Activated T-cell treated with anti-CD3 and anti-CD28 coated beads for 1 hour (primary cell): ENCODE measurements at regions not wholly inside any gene's neighbourhood (a gene's known extent, or its start where the extent isn't known, plus 50 kb on each side); places are given as distances from the start of the nearest gene placed in this dataset.

Experiments
- DNase-seq: peaks from one replicate; pipeline ENCODE4 v3.0.0-alpha.2; 2020; ENCODE audit warnings: low read depth

- no peak for DNase-seq
Observed at GRCh38 chr18:72360634-72361033, 183.5 kb downstream of the CBLN2 start.

GRCh38 chr18:72342933-72343332 lies 201.2 kb downstream of the CBLN2 start:
- DNase-seq = no peak

GRCh38 chr18:72339976-72340375 lies 204.2 kb downstream of the CBLN2 start:
- DNase-seq = no peak

- DNase-seq = no peak
Observed at GRCh38 chr18:72336786-72337185, 207.4 kb downstream of the CBLN2 start.

GRCh38 chr18:72329533-72329932 lies 214.6 kb downstream of the CBLN2 start:
- no peak for DNase-seq

GRCh38 chr18:72325307-72325706 lies 218.8 kb downstream of the CBLN2 start:
- DNase-seq = no peak

GRCh38 chr18:72324677-72325076 lies 219.5 kb downstream of the CBLN2 start:
- no peak for DNase-seq

- no peak for DNase-seq
Observed at GRCh38 chr18:72316497-72316896, 227.6 kb downstream of the CBLN2 start.

- no peak for DNase-seq
Observed at GRCh38 chr18:72283148-72283925, 260.8 kb downstream of the CBLN2 start.

GRCh38 chr18:72273025-72273424 lies 271.1 kb downstream of the CBLN2 start:
- no peak for DNase-seq

GRCh38 chr18:72261590-72261989 lies 282.6 kb downstream of the CBLN2 start:
- DNase-seq = no peak

GRCh38 chr18:72246076-72246475 lies 298.1 kb downstream of the CBLN2 start:
- DNase-seq = no peak

GRCh38 chr18:72235422-72235821 lies 308.7 kb downstream of the CBLN2 start:
- no peak for DNase-seq

- no peak for DNase-seq
Observed at GRCh38 chr18:72233106-72233505, 311.0 kb downstream of the CBLN2 start.

- no peak for DNase-seq
Observed at GRCh38 chr18:72232644-72233043, 311.5 kb downstream of the CBLN2 start.

- DNase-seq = no peak
Observed at GRCh38 chr18:72225958-72226357, 318.2 kb downstream of the CBLN2 start.

GRCh38 chr18:72223733-72224132 lies 320.4 kb downstream of the CBLN2 start:
- DNase-seq = no peak

- no peak for DNase-seq
Observed at GRCh38 chr18:72208920-72209676, 335.0 kb downstream of the CBLN2 start.

GRCh38 chr18:72207280-72207679 lies 336.9 kb downstream of the CBLN2 start:
- no peak for DNase-seq

GRCh38 chr18:72206814-72207213 lies 337.3 kb downstream of the CBLN2 start:
- no peak for DNase-seq

- no peak for DNase-seq
Observed at GRCh38 chr18:72201032-72201431, 343.1 kb downstream of the CBLN2 start.

GRCh38 chr18:72197591-72197990 lies 346.6 kb downstream of the CBLN2 start:
- DNase-seq = no peak

GRCh38 chr18:72194072-72194471 lies 350.1 kb downstream of the CBLN2 start:
- no peak for DNase-seq

- DNase-seq = no peak
Observed at GRCh38 chr18:72187956-72188355, 356.2 kb downstream of the CBLN2 start.
